Activated CD8-positive, alpha-beta memory T cell treated with anti-CD3 and anti-CD28 coated beads for 36 hours (primary cell): ENCODE measurements at regions not wholly inside any gene's neighbourhood (a gene's known extent, or its start where the extent isn't known, plus 50 kb on each side); places are given as distances from the start of the nearest gene placed in this dataset.

Experiments
- CTCF ChIA-PET: fragments of 350-600 bp; sonication (Branson Sonifier 250); formaldehyde crosslinking; loops from one replicate; lab custom pipeline; 2021; ENCODE audit warnings: antibody characterized with exemption; lab: Charles Lee
- POLR2A ChIA-PET: fragments of 350-600 bp; sonication (Branson Sonifier 250); formaldehyde crosslinking; loops from one replicate; lab custom pipeline; 2021; ENCODE audit warnings: antibody characterized with exemption; lab: Charles Lee

- ChIA-PET POLR2A (no interaction called here), CTCF (no interaction called here)
Measured at GRCh38 chr11:19368726-19369375, 128.1 kb upstream of the E2F8 start.

DNA sequence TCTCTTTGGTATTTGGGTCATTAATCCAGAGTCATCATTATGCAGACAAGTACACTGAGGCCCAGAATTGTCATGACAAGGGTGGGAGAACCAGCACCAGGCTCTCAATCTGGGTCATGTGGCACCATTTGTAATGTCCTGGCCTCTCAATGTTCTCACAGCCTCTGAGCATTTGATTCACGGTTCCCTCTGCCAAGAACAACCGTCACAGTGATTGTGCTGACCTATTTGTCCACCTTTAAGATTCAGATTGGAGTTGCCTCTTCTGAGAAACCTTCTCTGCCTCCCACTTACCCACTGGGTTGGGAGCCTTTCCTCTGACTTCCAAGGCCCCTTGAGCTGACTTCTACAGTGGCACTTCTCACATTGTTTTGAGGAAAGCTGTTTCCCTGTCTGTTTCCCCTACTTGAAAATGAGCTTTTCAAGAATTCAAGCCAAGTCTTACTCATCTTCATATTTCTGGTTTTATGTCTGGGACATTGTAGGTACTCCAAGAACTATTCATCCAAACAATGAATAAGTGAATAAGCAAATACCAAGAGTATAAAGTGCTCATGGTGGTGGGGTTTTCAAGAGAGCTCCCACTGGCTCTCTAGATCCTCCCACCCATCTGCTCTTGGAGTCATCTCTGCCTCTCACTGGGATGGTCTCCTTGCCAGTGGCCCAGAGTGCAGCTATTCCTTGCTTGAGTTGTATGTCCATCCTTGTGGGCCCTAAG lies 126.4 kb upstream of the E2F8 start:
- ChIA-PET CTCF (no interaction called here), POLR2A (no interaction called here)

GRCh38 chr11:19365743-19366410 lies 125.1 kb upstream of the E2F8 start:
- ChIA-PET CTCF (no interaction called here), POLR2A (no interaction called here)

GRCh38 chr11:19359221-19360000 lies 118.7 kb upstream of the E2F8 start:
- ChIA-PET POLR2A (no interaction called here), CTCF (interaction anchor here (1.5 kb wide), 1 partner anchor 33 kb away, joined by 3 read pairs; no protein-coding TSS in a partner anchor)

- ChIA-PET CTCF (interaction anchor here (1.5 kb wide), 1 partner anchor 32 kb away, joined by 3 read pairs; no protein-coding TSS in a partner anchor), POLR2A (no interaction called here)
Measured at GRCh38 chr11:19357943-19358342, 117.2 kb upstream of the E2F8 start.

GRCh38 chr11:19355601-19356000 lies 114.9 kb upstream of the E2F8 start:
- ChIA-PET CTCF (interaction anchor here (0.7 kb wide), 1 partner anchor 194 kb away, joined by 4 read pairs; no protein-coding TSS in a partner anchor), POLR2A (no interaction called here)

DNA sequence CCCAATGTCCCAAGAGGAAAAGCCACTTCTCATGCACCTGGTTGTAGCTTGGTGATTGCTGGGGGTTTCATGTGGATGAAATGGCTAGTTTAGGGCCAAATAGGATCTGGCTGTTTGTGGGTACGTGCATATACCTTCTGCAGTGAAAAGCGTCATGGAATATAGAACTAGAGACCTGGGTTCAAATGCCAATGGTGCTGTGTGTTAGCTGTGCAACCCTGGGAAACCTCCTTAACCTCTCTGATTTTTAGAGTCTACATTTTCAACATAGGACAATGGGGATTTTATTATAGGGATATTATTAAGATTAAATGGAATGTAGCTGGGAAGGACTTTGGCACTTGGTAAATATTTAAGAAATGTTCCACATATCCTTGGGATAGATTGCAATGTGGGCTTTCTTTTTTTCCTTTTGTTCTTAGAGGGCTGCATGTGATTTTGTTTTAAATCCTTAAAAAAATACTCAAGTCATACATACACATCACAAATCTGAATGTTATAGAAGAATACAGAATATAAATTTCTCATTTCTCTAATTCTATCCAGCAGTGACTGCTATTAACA lies 112.6 kb upstream of the E2F8 start:
- CTCF ChIA-PET = interaction anchor here (1.2 kb wide), 1 partner anchor 38 kb away, joined by 3 read pairs; no protein-coding TSS in a partner anchor
- POLR2A ChIA-PET = no interaction called here

DNA sequence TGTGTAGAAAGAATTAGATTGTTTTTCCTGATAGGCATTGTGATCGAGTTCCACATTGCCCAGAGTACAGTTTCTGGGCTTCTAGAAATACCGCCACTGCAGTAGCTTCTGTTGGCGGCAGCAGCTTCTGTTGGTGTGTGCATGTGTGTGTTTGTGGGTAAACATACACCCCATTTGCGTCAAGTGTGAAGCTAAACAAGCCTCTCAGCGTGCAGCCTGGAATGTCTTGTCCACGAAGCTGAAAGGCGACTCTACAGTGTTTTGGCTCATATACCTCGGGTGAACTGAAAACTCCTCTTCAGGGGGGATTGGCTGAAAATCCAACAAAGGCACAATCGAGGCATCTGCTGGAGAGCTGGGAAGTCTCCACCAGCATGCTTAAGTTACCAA lies 112.0 kb upstream of the E2F8 start:
- POLR2A ChIA-PET = no interaction called here
- CTCF ChIA-PET = interaction anchor here (1.2 kb wide), 1 partner anchor 38 kb away, joined by 3 read pairs; no protein-coding TSS in a partner anchor

GRCh38 chr11:19352072-19352770 lies 111.5 kb upstream of the E2F8 start:
- POLR2A ChIA-PET = no interaction called here
- CTCF ChIA-PET = no interaction called here

DNA sequence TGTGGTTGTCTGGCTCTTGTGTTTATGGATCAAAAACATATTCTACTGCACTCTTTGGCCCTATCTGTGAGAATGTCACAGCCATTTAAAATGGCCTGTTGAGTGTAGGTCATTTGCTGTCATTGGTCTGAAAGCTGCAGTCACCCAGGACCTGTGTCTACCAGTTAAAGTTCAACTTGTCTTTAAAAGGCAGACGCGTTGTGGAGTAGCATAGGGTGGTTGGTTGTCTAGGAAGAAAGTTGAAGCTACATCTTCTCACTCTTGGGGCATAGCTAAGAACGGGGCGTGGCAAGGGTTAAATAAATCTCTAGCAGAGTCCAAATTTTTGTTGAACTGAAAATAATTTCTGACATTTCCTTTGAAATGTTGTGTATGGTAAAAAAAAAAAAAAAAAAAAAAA lies 110.7 kb upstream of the E2F8 start:
- CTCF ChIA-PET = no interaction called here
- POLR2A ChIA-PET = no interaction called here

DNA sequence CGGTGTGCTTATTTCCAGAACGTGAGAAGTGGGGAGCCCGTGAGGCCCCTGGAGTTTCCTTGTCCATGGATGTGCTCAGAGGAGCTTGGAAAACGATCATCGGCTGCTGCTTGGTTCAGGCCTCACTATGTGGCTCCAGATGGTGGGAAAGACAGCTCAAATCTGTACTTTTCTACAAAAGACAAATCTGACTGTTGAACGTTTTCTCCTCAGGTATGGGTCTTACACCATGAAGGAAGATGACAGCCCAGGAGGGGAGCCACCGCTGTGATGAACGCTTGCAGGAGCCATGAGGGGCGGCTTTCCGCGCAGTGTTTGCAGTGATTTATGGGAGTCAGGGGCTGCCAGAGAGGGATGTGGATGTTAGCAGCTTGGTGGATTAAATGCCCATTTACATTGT lies 109.4 kb upstream of the E2F8 start:
- CTCF ChIA-PET = no interaction called here
- POLR2A ChIA-PET = no interaction called here

DNA sequence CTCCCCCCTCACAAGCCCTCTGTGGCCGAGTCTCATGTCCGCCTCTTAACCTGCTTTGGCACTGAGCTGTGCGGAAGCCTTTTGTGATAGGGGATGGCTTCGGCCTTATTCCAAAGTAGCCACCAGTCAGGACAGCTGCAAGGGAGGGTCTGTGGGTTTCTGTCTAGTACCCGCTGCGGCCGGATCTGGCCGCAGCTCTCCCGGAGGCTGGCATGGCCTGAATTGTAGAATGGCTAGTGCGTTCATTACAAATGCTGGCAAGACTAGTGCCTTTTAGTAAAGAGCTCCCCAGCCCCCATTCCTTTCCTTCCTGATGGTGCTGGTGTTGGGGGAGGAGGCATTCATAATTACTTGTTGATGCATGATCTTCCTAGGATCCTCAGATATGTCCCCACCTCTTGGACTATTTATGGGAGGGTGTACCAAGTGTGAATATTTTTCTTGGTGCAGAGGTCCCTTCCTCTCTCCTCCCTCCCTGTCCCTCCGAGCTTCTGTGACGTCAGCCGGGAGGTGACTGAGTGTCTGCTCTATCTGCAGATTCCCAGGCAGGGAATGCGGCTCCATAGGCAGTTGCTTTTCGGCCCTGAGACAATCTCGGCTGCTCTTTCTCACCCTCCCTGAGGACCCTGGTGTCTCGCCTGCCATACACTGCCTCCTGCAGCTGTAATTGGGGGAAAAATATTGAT lies 108.7 kb upstream of the E2F8 start:
- ChIA-PET POLR2A (no interaction called here), CTCF (no interaction called here)

DNA sequence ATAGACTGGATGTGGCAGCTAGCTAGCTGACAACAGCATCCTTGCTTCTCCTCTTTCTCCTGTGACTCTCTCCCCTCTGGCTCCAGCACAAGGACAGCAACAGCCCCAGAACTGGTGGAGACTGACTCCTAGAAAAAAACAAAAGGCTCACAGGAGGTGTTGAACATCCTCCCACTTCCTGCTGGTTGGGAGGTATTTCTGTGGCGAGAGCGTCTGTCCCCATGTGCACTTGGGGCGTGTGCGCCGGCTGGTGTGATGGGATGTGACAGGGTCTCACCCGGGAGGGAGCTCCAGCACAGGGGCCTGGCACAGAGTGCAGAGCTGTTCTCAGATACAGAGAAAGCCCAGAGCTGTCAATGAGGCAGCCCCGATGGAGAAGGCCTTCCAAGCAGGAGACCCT lies 107.2 kb upstream of the E2F8 start:
- POLR2A ChIA-PET = no interaction called here
- CTCF ChIA-PET = no interaction called here

DNA sequence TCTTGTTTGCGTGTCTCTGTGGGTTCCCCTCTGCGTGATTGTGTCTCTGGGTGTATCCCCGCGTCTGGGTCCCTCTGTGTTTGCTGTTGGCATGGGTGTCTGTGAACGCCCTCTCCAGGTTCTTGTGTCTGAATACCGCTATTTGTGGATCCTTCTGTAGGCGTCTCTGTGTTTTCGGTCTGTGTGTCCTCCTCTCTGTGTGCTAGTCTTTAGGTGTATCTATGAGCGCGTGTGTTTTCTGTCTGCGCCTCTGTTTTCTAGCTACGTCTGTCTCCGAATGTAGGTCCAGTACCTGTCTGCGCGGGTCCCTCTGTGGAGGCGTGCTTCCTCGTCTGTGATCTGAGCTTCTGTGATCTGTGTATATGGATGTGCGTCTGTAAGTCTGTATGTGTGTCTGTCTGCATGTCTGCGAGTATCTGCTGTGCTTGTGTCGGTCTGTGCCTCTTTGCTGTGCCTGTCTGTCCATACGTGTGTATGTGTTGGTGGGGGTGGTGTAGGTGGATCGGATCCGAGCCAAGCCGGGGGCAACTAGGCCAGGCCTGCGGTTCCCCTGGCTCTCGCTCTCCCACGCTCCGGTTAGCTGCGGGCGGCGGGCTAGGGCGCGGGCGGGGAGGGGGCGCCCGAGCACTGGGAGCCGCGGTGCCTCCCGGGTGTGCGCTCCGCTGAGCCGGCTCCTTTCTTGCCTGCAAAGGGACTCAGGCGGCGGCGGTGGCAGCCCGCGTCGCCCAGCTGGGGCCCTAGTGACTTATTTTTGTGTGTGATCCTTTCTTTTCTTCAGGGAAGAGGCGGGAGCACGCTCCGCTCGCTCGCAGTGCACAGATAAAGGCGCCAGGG lies 105.3 kb upstream of the E2F8 start:
- CTCF ChIA-PET = no interaction called here
- POLR2A ChIA-PET = no interaction called here

DNA sequence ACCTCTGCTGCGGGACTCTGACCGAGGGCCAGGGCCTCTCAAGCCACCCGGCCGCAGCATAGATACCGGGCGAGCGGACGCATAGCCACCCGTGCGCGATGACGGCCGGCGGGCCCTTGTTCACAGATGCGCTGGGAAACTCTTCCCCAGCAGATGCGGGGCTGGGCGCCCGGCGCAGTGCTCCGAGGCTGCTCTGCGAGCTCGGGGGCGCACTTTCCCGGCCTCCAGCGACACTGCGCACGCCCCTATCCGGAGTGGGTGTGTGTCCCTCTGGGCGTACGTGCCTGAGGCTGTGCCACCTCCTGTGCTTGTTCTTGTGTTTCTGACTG lies 104.7 kb upstream of the E2F8 start:
- CTCF ChIA-PET = no interaction called here
- POLR2A ChIA-PET = no interaction called here

- POLR2A ChIA-PET = no interaction called here
- CTCF ChIA-PET = no interaction called here
Measured at GRCh38 chr11:19344661-19345518, 104.1 kb upstream of the E2F8 start.

DNA sequence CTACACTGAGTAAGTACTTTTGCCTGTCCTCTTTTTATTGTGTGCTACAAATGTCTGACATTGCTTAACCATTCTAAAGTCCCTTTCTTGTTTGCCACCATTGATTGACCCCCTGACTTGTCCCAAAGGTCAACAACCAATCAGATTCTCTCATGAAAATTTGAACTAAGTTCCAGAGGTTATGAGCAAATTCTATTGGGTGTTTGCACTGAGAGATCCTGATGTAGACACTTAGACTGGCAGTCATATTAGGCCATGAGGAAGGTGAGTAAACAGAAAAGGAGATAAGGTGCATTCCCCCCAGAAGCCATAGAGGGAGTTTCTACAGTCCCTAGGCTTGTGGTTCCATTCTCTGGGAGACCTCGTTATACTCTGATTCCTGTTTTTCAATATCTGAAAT lies 101.3 kb upstream of the E2F8 start:
- POLR2A ChIA-PET = no interaction called here
- CTCF ChIA-PET = no interaction called here
